RWPE2 (cell line): ENCODE measurements at regions not wholly inside any gene's neighbourhood (a gene's known extent, or its start where the extent isn't known, plus 50 kb on each side); places are given as distances from the start of the nearest gene placed in this dataset.

ENCODE experiments used
- ATAC-seq: fragments of 200-7000 bp; cut with Tn5 transposase; 3 replicates; pipeline ENCODE4 v1.9.1; 2021; ENCODE audit warnings: low read depth
- DNase-seq: peaks from one replicate; pipeline ENCODE4 v3.0.0-alpha.2; 2020; ENCODE audit warnings: low spot score
- H3K27ac ChIP-seq: fragments of 450-650 bp; 2 replicates; pipeline ENCODE4 v1.5.1; 2017; ENCODE audit warnings: mild to moderate bottlenecking; ENCODE audit not compliant: poor library complexity, severe bottlenecking
- H3K27me3 ChIP-seq: fragments of 250-450 bp; sonication (Bioruptor Pico); 2 replicates; pipeline ENCODE4 v1.5.1; 2021; ENCODE audit warnings: mild to moderate bottlenecking, moderate library complexity; ENCODE audit not compliant: insufficient read depth, poor library complexity, severe bottlenecking
- H3K36me3 ChIP-seq: fragments of 250-450 bp; sonication (Bioruptor Pico); 2 replicates; pipeline ENCODE4 v1.5.1; 2020; ENCODE audit warnings: low read depth, mild to moderate bottlenecking, moderate library complexity
- H3K4me1 ChIP-seq: fragments of 250-450 bp; sonication (Bioruptor Pico); 2 replicates; pipeline ENCODE4 v1.5.1; 2021; ENCODE audit warnings: mild to moderate bottlenecking, moderate library complexity; ENCODE audit not compliant: insufficient read depth, poor library complexity, severe bottlenecking
- H3K4me3 ChIP-seq: fragments of 250-450 bp; sonication (Bioruptor Pico); 2 replicates; pipeline ENCODE4 v1.5.1; 2021; ENCODE audit warnings: mild to moderate bottlenecking, moderate library complexity; ENCODE audit not compliant: severe bottlenecking
- H3K9me3 ChIP-seq: fragments of 250-450 bp; sonication (Bioruptor Pico); 2 replicates; pipeline ENCODE4 v1.5.1; 2021; ENCODE audit warnings: mild to moderate bottlenecking, moderate library complexity; ENCODE audit not compliant: severe bottlenecking
- TF ChIP-seq, protein P1 (sequence below): fragments of 450-650 bp; IDR thresholded peaks from one replicate; pipeline ENCODE4 v1.5.1; 2017; ENCODE audit warnings: mild to moderate bottlenecking, moderate library complexity; ENCODE audit not compliant: poor library complexity, severe bottlenecking

DNA sequence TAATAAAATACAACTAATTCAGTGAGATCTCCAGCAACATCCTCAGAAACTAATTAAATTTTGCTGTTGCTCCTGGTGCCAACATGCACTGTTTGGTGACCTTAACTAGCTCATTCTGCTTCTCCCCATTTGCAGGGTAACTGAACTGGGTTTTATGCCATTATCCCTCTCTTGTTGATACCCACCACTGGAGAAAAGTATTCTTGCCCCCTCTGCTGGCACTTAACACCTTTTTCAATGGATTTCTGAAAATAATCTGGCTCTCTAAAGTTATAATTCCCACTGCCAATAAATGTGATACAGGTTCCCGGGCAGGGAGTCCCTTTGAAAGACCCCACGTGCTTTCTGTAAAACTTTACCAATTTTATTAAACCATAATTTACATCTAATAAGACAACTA, 394.3 kb downstream of the OSTF1 start:
- H3K9me3 ChIP-seq = no peaks in the 10 kb centered on the region
- no peak overlapping the region for H3K27ac ChIP-seq
- no peaks in the 10 kb centered on the region for H3K4me1 ChIP-seq
- no peaks in the 10 kb centered on the region for H3K36me3 ChIP-seq
- ATAC-seq (no peak), DNase-seq (no peak)
- H3K27me3 ChIP-seq = no peaks in the 10 kb centered on the region
- H3K4me3 ChIP-seq = no peak overlapping the region
- TF ChIP-seq, protein P1, sequence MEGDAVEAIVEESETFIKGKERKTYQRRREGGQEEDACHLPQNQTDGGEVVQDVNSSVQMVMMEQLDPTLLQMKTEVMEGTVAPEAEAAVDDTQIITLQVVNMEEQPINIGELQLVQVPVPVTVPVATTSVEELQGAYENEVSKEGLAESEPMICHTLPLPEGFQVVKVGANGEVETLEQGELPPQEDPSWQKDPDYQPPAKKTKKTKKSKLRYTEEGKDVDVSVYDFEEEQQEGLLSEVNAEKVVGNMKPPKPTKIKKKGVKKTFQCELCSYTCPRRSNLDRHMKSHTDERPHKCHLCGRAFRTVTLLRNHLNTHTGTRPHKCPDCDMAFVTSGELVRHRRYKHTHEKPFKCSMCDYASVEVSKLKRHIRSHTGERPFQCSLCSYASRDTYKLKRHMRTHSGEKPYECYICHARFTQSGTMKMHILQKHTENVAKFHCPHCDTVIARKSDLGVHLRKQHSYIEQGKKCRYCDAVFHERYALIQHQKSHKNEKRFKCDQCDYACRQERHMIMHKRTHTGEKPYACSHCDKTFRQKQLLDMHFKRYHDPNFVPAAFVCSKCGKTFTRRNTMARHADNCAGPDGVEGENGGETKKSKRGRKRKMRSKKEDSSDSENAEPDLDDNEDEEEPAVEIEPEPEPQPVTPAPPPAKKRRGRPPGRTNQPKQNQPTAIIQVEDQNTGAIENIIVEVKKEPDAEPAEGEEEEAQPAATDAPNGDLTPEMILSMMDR = peak; percentile 11

DNA sequence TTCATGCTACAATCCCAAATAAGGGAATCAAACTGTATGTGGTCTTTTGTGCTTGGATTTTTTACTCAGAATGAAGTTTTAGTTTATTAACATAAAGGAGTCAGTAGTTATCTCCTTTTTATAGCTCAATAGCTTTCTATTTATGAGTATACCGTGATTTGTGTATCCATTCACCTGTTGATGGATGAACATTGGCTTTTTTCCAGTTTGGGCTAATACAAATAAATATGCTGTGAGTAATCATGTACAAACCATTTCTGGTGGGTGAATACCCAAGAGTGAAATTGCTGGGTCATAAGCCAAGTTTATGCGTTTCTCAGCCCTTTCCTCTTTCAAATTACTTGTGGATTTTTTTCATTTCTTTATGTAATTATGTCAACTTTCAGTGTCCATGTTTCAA, 395.3 kb downstream of the OSTF1 start:
- TF ChIP-seq, protein P1 = no peak
- DNase-seq (no peak), ATAC-seq (peak; percentile 27; the same call in 2 of the 3 replicates)
- Histone ChIP-seq H3K9me3 (no peaks in the 10 kb centered on the region), H3K4me1 (no peaks in the 10 kb centered on the region), H3K27ac (no peak overlapping the region), H3K27me3 (no peaks in the 10 kb centered on the region), H3K36me3 (no peaks in the 10 kb centered on the region), H3K4me3 (no peak overlapping the region)

DNA sequence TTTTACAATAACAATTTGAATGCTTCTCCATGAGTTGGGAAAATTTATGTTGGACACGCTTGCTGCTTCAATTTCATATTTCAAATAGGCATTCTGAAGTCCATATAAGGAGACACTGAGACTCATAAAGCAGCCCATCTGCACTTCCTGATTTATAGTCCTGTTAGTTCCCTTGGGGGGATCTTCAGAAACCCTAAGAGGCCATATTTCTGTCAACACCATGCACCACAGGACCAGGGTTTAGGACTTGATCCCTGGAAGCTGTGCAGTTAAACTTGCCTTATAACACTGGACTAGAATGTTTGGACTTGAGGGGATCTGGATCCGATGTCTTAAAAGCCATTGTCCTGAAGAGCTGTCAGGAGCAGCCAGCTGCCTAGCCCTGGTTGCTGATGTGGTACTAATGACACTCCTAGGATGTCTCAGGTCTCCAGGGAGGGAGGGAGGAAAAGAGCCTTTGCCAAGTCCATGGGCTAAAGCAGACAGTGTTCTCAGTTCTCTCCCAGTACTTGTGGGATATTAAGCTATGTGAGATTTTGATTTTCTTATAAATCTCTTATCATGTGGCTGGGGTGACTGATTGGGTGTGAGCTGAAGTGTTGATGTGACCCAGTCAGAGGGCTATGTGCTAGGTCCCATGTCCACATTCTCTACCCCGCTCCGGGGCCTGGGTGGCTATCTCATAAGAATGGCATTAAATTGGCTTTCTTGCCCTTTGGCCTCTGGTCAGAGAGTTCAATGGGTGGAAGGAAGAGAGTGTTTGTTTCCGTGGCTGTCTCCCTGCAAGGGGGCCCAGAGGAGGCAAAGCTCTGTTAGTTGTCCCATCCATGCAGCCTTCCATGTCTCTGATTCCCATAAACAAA, 399.8 kb downstream of the OSTF1 start:
- Histone ChIP-seq H3K27ac (no peak overlapping the region), H3K27me3 (no peaks in the 10 kb centered on the region), H3K4me3 (no peak overlapping the region), H3K36me3 (no peaks in the 10 kb centered on the region), H3K9me3 (no peaks in the 10 kb centered on the region), H3K4me1 (no peaks in the 10 kb centered on the region)
- DNase-seq (no peak), ATAC-seq (no peak)
- TF ChIP-seq, protein P1 = no peak

DNA sequence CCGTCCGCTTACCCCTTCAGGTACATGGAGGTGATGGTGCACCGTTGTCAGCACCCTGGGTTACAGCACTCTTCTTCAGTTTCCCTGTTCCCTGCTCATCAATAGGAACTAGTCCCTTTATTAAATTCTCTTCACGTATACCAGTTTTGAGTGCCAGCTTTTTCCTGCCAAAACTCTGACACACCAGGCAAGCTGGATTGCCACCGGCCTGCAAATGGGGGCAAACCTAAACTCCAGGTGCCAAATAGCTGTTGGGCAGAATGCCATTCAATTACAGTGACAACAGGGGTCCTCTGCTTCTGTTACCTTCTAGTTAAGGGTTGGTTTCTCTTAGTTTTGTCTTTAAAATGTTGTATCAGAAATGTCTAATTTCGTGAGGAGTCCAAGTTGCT, 400.4 kb downstream of the OSTF1 start:
- TF ChIP-seq, protein P1 = no peak
- Histone ChIP-seq H3K27me3 (no peaks in the 10 kb centered on the region), H3K36me3 (no peaks in the 10 kb centered on the region), H3K27ac (no peak overlapping the region), H3K4me1 (no peaks in the 10 kb centered on the region), H3K9me3 (no peaks in the 10 kb centered on the region), H3K4me3 (no peak overlapping the region)
- DNase-seq = no peak
- ATAC-seq = no peak

DNA sequence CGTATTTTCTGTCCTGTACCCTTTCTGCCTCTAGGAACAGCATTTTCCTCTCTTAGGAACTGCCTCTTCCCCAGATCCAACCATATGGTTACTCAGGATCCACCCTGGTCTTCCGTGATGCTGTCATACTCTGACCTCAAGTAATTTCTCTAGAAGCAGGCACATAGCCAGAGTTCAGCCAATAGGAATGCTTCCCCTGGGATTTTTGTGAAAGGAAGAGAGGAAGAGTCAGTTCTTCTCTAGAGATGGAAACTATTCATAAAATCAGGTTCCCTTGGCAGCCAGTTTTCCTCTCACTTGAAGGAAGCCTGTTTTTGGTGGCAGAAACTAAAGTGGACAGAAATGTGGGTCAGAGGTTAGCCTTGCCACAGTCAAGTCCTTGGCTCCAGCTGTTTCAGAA, 400.1 kb upstream of the PCSK5 start:
- ATAC-seq = no peak
- Histone ChIP-seq H3K9me3 (no peaks in the 10 kb centered on the region), H3K4me1 (no peaks in the 10 kb centered on the region), H3K4me3 (no peak overlapping the region), H3K27ac (no peak overlapping the region), H3K36me3 (no peaks in the 10 kb centered on the region), H3K27me3 (no peaks in the 10 kb centered on the region)
- TF ChIP-seq, protein P1 = no peak
- no peak for DNase-seq
